DMS53 treated with DMSO at 0.1 percent for 48 hours (cell line): ENCODE measurements at regions not wholly inside any gene's neighbourhood (a gene's known extent, or its start where the extent isn't known, plus 50 kb on each side); places are given as distances from the start of the nearest gene placed in this dataset.
A peak's percentile ranks its signal among the peaks of the same experiment; 100 is the strongest.

Source experiments
- DNase-seq: peaks from one replicate; lab custom pipeline; 2025; ENCODE audit not compliant: unreplicated experiment; lab: John Stamatoyannopoulos, UW

DNA sequence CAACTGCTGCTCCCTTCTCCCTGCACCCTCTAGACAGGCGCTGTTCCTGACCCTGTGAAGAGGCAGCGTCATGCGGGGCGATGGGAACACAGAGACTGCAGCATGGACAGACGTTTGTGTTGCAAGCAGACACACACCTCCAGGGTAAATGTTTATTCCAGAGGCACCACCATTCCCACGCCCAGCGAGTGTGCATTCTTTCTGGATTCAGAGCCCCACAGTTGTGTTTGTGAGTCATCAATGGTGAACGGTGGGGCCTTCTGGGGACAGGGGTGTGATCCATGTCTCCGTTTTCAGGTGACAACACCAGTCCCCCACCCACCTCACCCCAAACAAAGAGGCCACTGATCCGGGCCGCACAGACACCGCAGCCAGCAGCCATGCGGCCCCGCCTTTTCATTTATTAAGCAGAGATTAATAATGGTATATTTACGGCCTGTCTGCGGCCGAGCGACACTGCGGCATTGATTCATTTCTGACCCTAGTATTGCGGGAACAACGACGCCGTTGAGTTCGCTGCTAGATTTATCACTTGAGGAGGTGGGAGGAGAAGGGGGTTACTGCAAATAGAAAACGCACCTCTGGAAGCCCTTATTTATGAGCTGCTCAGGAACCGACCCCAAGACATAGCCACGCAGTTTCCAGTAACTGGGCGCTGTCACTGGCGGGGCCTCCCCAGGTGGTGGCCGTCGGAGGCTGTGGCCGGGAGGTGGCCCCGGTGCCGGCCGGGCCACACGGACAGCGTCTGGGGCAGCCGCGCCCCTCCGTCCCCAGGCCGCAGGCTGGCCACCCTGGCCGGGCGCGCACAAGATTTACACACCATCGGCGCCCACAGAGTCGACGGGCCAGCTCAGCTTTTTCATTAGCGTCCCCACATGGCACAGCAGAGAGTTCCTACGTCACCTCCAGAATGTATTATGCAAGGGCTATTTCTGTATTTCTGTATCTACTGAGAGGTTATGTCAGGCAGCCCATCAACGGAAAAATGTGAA is 367.6 kb downstream of the THBS2 start:
- no peak for DNase-seq

DNA sequence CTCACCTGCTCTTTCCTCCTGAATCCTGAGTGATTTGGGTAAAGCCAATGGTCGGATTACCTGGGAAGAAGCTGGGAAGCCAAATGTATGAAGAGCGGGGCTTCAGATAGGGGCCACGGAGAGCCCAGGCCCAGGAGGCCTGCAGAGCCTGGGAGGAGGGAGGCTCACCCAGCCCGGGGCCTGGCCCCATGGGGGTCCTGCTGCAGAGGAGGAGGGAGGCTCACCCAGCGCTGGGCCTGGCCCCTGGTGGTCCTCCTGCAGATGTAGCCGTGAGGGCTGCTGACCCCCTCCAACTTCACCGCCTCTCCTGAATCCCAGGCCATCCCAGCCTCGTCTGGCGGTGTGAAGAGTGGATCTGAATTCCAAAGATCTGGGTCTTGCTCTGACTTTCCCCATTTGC is 368.4 kb downstream of the THBS2 start:
- DNase-seq = no peak

DNA sequence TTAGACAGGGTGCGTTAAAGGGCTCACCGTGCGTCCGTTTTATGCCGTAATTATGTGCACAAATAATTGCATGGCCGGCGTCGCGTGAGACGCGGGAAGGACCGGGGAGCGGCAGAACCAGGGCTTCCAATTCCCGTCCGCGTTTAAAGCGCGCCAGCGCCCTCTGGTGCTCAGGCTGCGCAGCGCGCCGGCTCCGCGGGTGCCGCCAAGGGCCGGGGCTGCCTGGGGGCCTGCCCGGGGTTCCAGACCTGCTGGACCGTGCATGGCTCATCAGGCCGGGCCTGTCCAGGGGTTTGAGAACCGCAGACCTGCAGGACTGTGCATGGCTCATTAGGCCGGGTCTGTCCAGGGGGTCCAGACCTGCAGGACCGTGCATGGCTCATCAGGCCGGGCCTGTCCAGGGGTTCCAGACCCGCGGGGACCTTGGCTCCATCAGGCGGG is 369.0 kb downstream of the THBS2 start:
- peak; percentile 47 for DNase-seq

DNA sequence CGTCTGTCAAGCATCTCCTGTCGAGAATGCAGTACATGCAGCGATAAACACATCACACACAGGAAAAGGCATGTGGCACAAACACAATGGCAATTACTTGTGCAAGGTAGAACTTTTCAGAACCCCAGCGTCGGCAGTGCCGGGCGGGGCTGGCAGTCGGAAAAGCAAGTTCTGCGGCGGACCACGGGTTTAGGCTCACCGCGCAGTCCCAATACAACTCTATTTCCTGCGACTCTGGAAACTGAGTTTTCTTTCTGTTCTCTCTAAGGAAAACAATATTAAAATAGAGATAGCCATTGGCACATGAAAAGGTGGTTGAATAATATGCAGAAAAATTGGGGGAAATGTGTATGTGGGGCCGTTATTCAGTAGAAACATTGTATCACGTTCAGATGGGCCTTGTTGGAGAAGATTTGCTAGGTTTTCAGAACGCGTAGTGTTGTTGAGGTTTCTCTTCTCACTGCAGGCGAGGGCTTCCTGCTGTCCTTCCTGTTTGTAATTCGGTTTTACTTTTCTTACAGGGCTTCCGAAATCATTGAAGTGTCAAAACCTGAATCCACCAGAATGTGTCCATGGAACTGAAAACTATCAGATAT is 369.5 kb downstream of the THBS2 start:
- DNase-seq = no peak

DNA sequence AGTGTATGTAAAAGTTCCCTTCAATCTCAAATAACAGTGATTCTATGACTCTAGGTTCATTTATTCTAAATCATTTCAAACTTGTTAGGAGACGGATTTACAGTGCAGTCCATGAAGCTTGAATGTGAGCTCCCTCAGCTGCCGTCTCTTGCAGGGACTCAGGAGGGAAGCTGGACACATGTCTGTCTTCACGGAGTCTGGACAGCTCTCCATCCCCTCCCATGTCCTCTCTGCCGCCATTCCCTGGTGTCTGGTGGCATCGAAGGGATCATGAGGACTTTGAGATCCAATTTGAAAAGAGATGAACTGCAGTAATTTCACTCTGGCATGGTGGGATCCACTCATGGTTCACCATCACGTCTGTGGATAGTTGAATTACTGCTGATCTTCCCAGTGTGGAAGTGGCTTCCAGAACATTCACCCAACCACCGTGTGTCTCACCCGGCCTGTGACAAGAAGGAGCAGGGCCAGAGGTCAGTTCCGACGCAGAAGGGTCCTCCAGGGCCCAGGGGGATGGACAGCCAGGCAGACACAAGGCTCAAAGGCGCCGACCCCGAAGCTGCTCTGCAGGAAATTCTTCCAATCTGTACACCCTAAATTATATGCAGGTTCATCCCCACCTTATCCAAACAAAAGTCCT is 370.1 kb downstream of the THBS2 start:
- DNase-seq = no peak

DNA sequence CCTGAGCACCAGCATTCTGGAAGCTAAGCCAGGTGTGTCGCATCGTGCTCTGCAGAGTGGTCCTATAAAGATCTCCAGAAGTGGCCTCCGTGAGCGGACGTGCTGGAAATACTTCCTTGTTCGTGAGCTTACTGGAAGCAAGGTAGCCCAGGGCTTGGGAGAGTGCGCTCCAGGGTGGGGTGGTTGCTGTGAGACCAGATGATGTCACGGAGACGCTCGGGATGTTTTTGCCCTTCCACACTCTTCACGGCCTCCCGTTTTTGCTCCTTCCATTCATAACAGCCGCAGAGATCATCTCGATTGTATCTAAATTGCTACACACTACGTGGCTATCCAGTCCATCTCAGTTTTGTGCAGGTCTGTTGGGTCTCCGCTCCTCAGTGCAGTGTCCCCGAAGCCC is 373.4 kb downstream of the THBS2 start:
- DNase-seq = no peak

DNA sequence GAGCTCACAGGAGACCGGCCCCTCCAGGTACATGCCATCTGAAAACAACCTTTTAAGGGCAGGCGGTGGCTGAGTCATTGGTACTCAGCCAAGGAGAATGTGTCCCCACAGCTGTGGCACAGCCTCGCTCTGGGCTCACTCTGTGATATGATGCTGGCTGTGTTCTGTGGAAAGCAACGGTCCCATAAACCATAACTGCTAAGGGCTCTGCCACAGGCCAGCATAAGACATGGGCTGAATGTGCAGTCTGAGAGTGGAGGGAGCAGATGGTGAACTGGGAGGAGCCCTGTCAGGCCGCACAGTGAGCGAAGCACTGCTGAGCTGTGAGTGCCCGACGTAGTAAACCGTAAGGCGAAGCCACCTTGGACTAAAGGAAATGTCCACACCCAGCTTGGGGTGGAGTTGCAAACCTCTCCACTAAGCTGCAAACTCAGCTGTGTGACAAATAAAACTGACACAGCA is 375.8 kb downstream of the THBS2 start:
- peak; percentile 80 for DNase-seq

DNA sequence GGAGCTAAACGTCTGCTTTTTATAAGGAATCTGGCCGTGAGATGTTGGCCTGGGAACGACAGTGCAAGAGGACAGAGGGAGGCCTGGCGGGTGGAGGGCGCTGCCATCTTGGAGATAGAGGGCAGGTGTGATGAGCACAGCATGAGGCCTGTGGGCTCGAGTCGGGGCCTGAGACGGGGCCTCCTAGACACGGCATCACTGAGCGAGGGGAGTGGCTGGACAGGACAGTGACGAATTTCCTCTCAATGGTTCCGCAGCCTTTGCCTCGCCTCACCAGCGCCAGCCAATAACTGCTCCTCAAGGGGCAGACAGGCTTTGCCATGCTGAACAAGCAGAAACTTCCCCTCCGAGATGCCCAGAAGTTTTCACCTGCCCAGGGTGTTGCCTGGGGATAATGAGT is 376.7 kb downstream of the THBS2 start:
- no peak for DNase-seq

DNA sequence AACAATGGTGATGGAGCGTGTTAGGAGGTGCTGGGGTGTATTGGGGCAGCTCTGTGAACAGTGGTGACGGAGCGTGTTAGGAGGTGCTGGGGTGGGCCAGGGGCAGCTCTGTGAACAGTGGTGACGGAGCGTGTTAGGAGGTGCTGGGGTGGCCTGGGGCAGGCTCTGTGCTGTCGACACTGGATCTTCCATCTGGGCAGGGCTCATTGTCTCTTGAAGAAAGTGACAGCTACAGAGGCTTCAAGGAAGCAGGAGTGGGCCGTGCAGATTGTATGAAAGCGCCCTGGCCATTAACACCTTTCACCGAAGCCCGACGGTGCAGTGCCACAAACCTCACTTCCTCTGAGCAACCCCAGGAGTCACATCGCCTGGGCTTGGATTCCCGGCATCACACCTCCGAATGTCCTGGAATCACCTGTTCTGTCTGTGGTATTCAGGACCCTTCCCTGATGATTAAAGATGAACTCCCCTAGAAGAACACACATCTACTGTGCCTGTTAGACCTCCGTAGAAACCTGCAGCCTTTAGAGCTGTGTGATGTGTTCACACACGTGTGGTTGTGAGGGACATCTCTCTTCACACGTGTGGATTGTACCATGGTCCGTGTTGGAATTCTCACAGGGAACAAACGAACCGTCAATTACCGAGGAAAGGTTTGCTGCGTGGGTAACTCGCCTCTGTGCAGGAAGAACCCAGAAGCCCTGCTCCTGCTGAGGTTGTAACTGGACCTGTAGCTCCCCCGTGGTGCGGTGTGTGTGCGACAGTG is 377.7 kb downstream of the THBS2 start:
- no peak for DNase-seq

DNA sequence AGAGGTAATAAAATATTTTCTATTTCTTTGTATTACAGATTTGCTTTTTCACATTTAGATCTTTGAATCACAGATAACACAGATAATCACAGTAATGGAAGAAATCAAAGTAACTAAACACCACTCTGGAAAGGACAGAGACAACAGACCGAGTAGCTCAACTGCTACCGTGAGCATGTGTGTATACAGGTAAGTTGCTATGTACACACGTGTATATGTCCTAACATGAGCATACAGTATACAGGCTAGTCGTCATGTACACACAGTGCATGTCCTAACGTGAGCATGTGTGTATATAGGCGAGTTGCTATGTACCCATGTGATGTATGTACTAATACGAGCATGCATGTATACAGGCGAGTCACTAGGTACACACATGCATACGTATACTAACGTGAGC is 379.0 kb downstream of the THBS2 start:
- DNase-seq = no peak

DNA sequence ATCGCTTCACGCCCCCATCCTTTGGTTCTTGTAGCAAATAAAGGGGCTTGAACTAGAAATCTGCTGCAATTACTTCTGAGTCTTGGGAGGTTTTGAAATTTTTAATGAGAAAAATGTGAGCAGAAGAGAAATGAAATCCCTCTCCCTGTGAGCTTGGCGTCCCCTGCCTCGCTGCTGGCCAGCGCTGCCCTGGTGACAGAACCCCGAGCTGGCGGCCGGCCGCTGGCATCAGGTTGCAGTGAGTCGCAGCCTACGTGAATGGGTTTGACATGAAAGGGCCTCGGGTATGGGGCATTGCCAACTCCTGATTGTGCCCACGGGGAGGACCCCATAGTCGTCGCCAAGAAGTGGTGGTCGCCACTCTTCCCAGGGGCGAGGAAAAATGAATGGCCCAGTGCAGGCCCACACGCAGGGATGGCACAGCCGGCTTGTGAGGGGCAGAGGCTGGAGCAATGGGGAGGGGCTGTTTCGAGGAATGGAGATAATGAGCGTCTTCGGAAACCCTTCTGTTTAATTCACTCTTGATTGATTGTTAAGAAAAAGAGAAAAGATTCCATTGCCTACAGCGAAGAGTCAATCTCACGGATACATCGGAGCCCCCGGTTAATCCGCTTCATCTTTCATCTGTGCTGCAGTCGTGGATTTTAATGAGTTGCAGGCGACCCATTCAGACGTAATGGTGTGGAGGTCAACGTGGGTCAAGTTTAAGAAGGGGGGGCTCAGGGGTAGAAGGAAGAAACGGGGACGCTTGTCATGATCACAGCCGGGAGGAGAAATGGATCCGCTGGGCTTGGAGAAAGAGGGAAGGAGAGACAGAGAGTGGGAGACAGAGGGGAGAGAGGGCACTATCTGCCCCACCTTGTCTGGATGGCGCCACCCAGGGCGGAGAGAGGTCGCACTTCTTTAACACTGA is 380.1 kb downstream of the THBS2 start:
- no peak for DNase-seq

DNA sequence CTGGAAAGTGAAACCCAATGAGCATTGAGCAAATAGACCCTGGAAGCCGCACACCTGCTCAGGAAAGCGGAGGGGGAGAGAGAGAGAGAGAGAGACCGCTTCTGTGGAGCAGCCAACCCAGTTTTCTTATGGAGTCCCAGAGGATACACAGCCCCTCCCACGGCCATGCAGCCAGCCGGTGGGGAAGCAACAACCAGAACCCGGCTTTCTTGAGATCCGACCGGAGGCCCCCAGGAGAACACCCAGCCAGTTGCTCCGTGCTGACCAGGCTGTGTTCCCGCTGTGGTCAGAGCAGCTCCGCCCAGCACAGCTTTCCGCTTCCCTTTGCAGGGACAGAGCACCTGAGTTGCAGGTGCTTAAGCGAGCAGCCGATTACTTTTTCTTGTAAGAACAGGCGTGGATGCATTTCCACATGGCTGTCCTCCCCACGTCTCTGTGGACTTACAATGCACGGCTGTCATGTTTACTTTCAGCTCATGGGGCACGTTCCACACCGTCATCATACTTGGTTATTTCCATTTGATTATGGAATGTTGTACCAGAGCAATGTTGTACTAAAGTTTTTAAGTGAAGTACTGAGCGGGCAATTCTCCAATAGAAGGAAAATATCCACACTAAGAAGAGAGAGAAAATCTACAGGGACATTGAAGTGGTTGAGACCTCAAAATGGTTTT is 381.9 kb downstream of the THBS2 start:
- DNase-seq = peak; percentile 61

DNA sequence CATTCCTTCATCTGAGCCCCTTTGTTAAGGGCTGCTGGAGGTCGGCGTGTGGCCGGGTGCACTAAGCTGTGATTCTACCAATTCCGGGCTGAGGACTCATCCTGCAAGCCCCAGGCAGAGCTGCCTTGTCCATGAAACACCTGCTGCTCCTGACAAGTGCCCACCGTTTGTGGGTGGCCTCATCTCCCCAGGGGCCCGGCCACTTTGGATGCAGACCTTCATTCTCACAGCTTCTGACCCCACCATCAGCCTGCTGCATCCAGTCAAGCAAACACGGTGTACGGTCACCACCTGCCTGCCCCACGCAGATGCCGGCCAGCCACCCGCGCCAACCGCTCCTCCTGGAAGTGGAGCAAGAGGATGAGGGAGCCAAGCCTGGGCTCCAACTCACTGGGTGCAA is 382.7 kb downstream of the THBS2 start:
- DNase-seq = no peak

DNA sequence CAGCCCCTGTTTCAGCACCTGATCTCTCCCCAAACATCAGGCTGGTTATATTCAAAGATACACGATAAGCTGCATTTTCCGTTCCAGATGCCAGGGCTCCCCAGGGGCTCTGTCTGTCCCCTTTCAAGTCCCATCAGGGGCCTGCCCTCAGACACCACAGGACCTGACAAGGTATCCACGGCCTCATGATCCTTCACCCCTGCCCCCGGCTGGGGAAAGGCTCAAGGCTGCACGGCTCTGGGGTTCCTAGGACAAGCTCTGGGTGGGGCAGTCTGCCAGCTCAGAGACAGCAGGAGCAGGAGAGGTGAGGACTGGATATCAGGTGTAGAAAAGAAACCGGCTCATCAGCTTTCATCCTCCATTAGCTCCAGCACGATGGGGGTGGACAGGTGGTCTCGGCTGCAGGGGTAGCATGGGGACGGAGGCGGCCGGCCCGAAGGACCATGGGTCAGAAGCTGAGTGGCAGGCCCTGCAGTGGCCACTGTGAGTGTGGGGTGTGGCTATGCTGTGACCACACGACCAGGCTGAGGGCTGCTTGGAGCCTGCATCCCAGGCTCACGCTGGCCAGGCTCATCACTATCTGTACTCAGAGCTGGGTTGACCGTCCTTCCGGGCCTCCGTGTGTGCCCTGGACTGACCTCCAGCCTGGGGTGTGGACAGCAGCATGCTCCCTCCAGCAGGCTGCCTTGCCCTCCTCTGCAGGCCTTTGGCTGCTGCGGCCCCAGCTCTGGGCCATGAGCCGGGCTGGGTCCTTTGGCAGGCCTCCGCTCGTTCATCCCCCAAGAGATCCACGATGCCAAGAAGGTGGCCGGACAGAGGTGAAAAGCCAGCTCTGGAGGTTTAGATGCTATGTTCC is 386.2 kb downstream of the THBS2 start:
- no peak for DNase-seq

DNA sequence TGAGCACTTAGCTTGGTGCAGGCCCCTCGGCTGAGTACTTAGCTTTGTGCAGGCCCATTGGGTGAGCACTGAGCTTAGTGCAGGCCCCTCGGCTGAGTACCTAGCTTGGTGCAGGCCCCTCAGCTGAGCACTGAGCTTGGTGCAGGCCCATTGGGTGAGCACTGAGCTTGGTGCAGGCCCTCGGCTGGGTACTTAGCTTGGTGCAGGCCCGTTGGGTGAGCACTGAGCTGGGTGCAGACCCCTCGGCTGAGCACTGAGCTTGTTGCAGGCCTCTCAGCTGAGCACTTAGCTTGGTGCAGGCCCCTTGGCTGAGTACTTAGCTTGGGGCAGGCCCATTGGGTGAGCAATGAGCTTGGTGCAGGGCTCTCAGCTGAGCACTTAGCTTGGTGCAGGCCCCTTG is 387.1 kb downstream of the THBS2 start:
- no peak for DNase-seq

DNA sequence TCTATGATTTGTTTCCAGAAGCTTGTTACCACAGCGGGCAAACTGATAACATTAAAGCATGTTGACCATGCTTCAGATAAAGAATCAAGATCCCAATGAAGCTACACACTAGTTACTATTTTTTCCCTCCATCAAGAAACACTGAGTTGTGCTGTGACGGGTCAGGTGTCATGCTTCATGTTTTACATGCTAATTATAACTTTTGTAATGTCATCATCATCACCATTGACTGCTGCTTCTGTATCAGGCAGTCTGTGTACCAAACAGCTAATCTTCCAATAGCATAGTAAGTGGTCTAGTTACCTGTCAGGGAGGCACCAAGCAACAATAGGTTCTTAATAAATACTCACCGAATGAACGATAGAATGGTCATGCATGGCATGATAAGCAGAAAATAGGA is 388.1 kb downstream of the THBS2 start:
- no peak for DNase-seq

DNA sequence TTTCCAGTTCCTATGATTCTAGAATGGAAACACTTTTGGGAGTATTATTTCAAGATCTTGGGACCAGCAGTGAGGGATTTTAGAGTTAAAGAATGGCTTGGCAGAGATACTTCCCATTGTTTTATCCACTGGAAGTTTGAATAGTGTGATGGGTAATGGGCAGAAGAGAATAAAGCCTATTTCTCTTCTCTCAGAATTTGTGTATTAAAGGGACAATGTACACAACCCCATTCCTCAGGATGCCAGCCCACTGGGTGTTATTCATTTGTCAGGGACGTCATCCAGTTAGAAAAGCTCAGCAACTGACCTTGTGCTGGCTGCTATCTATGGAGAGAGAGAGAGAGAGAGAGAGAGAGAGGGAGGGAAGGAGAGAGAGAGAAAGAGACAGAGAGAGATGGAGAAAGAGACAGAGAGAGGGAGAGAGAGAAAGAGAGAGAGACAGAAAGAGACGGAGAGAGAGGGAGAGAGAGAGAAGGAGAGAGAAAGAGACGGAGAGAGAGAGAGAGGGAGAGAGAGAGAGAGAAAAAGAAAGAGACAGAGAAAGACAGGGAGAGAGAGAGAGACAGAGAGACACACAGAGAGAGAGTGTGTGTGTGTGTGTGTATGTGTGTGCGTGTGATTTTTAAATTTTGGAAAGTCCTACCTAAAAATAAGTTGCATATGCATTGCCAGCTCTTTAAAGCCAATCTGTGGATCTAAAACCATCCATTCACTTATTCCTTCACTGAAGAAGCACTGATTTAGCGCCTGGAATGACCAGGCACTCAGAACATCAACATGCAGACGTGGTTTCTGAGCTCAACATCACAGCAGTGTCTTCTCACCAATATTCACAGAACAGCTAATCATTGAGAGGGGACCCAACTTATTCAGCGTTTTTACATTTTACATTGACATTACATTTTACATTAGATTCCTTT is 388.8 kb downstream of the THBS2 start:
- no peak for DNase-seq

DNA sequence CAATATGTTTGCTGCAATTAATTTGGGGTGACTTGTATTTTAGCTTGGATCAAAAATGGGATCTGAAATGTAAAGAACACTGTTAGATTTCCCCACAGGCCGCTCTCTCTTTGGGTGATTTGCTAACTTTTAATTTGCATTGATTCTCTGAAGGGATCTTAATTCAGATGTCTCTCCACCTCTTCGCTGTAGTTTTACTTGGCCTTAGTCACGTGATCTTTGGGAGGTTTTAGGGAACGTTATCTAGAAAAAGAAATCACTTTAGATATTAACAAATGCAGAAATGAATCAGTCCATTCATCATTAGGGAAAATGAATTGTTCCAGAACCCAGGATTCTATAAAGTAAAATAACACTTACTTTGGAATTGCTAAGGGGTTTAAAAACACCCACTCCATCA is 390.2 kb downstream of the THBS2 start:
- no peak for DNase-seq
